ENCODE measurements at regions not wholly inside any gene's neighbourhood (a gene's known extent, or its start where the extent isn't known, plus 50 kb on each side); places are given as distances from the start of the nearest gene placed in this dataset.

GRCh38 chr4:123060039-123060770 is 137.8 kb upstream of the NUDT6 start:
- Histone ChIP-seq H3K27ac (ENCODE audit: low read depth, low read length) (no peak overlapping the region), H3K27me3 (ENCODE audit: insufficient read depth, low read length) (no peaks in the 10 kb centered on the region), H3K36me3 (ENCODE audit: insufficient read depth, low read length) (peaks cover 16% of the 10 kb centered on the region), H3K9me3 (ENCODE audit: insufficient read depth, low read depth, low read length) (no peaks in the 10 kb centered on the region), H3K4me1 (ENCODE audit: insufficient read depth, low read length) (peaks cover 4% of the 10 kb centered on the region; the same call in 1 of the 2 replicates), H3K9ac (ENCODE audit: low read depth, low read length) (no peak overlapping the region), H3K4me3 (ENCODE audit: low read length) (no peak overlapping the region)
- WGBS: 94% methylated on average over 6 of the region's 6 CpGs

- no peak overlapping the region for H3K27ac ChIP-seq (ENCODE audit: low read depth, low read length)
- no peaks in the 10 kb centered on the region for H3K9me3 ChIP-seq (ENCODE audit: insufficient read depth, low read depth, low read length)
- no peaks in the 10 kb centered on the region for H3K27me3 ChIP-seq (ENCODE audit: insufficient read depth, low read length)
- no peak overlapping the region for H3K9ac ChIP-seq (ENCODE audit: low read depth, low read length)
- 89% methylated on average over 1 of the region's 1 CpG for WGBS
- no peaks in the 10 kb centered on the region; the same call in 1 of the 2 replicates for H3K36me3 ChIP-seq (ENCODE audit: insufficient read depth, low read length)
- peaks cover 4% of the 10 kb centered on the region; the same call in 1 of the 2 replicates for H3K4me1 ChIP-seq (ENCODE audit: insufficient read depth, low read length)
- H3K4me3 ChIP-seq (ENCODE audit: low read length): no peak overlapping the region
Measured at GRCh38 chr4:123064390-123064789, 142.0 kb upstream of the NUDT6 start.

- no CpG with 5 or more reads among the region's 1 CpG for WGBS
- H3K4me3 ChIP-seq (ENCODE audit: low read length): no peak overlapping the region
- H3K36me3 ChIP-seq (ENCODE audit: insufficient read depth, low read length): no peaks in the 10 kb centered on the region
- no peaks in the 10 kb centered on the region for H3K27me3 ChIP-seq (ENCODE audit: insufficient read depth, low read length)
- H3K27ac ChIP-seq (ENCODE audit: low read depth, low read length): no peak overlapping the region
- H3K4me1 ChIP-seq (ENCODE audit: insufficient read depth, low read length): peaks cover 4% of the 10 kb centered on the region; the same call in 1 of the 2 replicates
- no peaks in the 10 kb centered on the region for H3K9me3 ChIP-seq (ENCODE audit: insufficient read depth, low read depth, low read length)
- no peak overlapping the region for H3K9ac ChIP-seq (ENCODE audit: low read depth, low read length)
Measured at GRCh38 chr4:123068081-123068480, 145.7 kb upstream of the NUDT6 start.

- no CpG with 5 or more reads among the region's 1 CpG for WGBS
- Histone ChIP-seq H3K36me3 (ENCODE audit: insufficient read depth, low read length) (no peaks in the 10 kb centered on the region), H3K27me3 (ENCODE audit: insufficient read depth, low read length) (no peaks in the 10 kb centered on the region), H3K4me3 (ENCODE audit: low read length) (no peak overlapping the region), H3K9me3 (ENCODE audit: insufficient read depth, low read depth, low read length) (no peaks in the 10 kb centered on the region), H3K9ac (ENCODE audit: low read depth, low read length) (no peak overlapping the region), H3K27ac (ENCODE audit: low read depth, low read length) (no peak overlapping the region), H3K4me1 (ENCODE audit: insufficient read depth, low read length) (no peaks in the 10 kb centered on the region)
Measured at GRCh38 chr4:123072060-123072459, 149.7 kb upstream of the NUDT6 start.

GRCh38 chr4:123073650-123074049 is 151.3 kb upstream of the NUDT6 start:
- H3K9ac ChIP-seq (ENCODE audit: low read depth, low read length): no peak overlapping the region
- WGBS: 93% methylated on average over 2 of the region's 2 CpGs
- H3K9me3 ChIP-seq (ENCODE audit: insufficient read depth, low read depth, low read length): no peaks in the 10 kb centered on the region
- no peak overlapping the region for H3K27ac ChIP-seq (ENCODE audit: low read depth, low read length)
- H3K4me3 ChIP-seq (ENCODE audit: low read length): no peak overlapping the region
- no peaks in the 10 kb centered on the region for H3K36me3 ChIP-seq (ENCODE audit: insufficient read depth, low read length)
- H3K27me3 ChIP-seq (ENCODE audit: insufficient read depth, low read length): no peaks in the 10 kb centered on the region
- no peaks in the 10 kb centered on the region for H3K4me1 ChIP-seq (ENCODE audit: insufficient read depth, low read length)

- WGBS: 100% methylated on average over 2 of the region's 2 CpGs
- Histone ChIP-seq H3K4me3 (ENCODE audit: low read length) (no peak overlapping the region), H3K36me3 (ENCODE audit: insufficient read depth, low read length) (no peaks in the 10 kb centered on the region)
Measured at GRCh38 chr4:123077330-123077729, 154.9 kb upstream of the NUDT6 start.

GRCh38 chr4:123081971-123082370 is 159.6 kb upstream of the NUDT6 start:
- Histone ChIP-seq H3K4me3 (ENCODE audit: low read length) (no peak overlapping the region), H3K9ac (ENCODE audit: low read depth, low read length) (no peak overlapping the region), H3K36me3 (ENCODE audit: insufficient read depth, low read length) (no peaks in the 10 kb centered on the region), H3K4me1 (ENCODE audit: insufficient read depth, low read length) (no peaks in the 10 kb centered on the region), H3K27ac (ENCODE audit: low read depth, low read length) (no peak overlapping the region), H3K9me3 (ENCODE audit: insufficient read depth, low read depth, low read length) (no peaks in the 10 kb centered on the region), H3K27me3 (ENCODE audit: insufficient read depth, low read length) (no peaks in the 10 kb centered on the region)
- WGBS: 98% methylated on average over 3 of the region's 3 CpGs

More at GRCh38 chr4:123077330-123077729, 154.9 kb upstream of the NUDT6 start:
- no peaks in the 10 kb centered on the region for H3K4me1 ChIP-seq (ENCODE audit: insufficient read depth, low read length)
- no peaks in the 10 kb centered on the region for H3K9me3 ChIP-seq (ENCODE audit: insufficient read depth, low read depth, low read length)
- no peak overlapping the region for H3K9ac ChIP-seq (ENCODE audit: low read depth, low read length)
- H3K27me3 ChIP-seq (ENCODE audit: insufficient read depth, low read length): no peaks in the 10 kb centered on the region
- H3K27ac ChIP-seq (ENCODE audit: low read depth, low read length): no peak overlapping the region

GRCh38 chr4:123083646-123084045 is 161.2 kb upstream of the NUDT6 start:
- WGBS: 93% methylated on average over 3 of the region's 3 CpGs
- Histone ChIP-seq H3K27ac (ENCODE audit: low read depth, low read length) (no peak overlapping the region), H3K9me3 (ENCODE audit: insufficient read depth, low read depth, low read length) (no peaks in the 10 kb centered on the region), H3K4me3 (ENCODE audit: low read length) (no peak overlapping the region), H3K27me3 (ENCODE audit: insufficient read depth, low read length) (no peaks in the 10 kb centered on the region), H3K4me1 (ENCODE audit: insufficient read depth, low read length) (no peaks in the 10 kb centered on the region), H3K36me3 (ENCODE audit: insufficient read depth, low read length) (no peaks in the 10 kb centered on the region), H3K9ac (ENCODE audit: low read depth, low read length) (no peak overlapping the region)

- Histone ChIP-seq H3K27me3 (ENCODE audit: insufficient read depth, low read length) (no peaks in the 10 kb centered on the region), H3K9me3 (ENCODE audit: insufficient read depth, low read depth, low read length) (peaks cover 5% of the 10 kb centered on the region; the same call in 1 of the 2 replicates), H3K4me3 (ENCODE audit: low read length) (no peak overlapping the region), H3K4me1 (ENCODE audit: insufficient read depth, low read length) (no peaks in the 10 kb centered on the region), H3K36me3 (ENCODE audit: insufficient read depth, low read length) (peaks cover 24% of the 10 kb centered on the region), H3K9ac (ENCODE audit: low read depth, low read length) (no peak overlapping the region), H3K27ac (ENCODE audit: low read depth, low read length) (no peak overlapping the region)
- 95% methylated on average over 4 of the region's 4 CpGs for WGBS
Measured at GRCh38 chr4:123088501-123088900, 166.1 kb upstream of the NUDT6 start.

GRCh38 chr4:123090886-123091285 is 168.5 kb upstream of the NUDT6 start:
- Histone ChIP-seq H3K9me3 (ENCODE audit: insufficient read depth, low read depth, low read length) (peaks cover 5% of the 10 kb centered on the region; the same call in 1 of the 2 replicates), H3K27me3 (ENCODE audit: insufficient read depth, low read length) (no peaks in the 10 kb centered on the region), H3K36me3 (ENCODE audit: insufficient read depth, low read length) (peaks cover 24% of the 10 kb centered on the region), H3K9ac (ENCODE audit: low read depth, low read length) (no peak overlapping the region), H3K4me3 (ENCODE audit: low read length) (no peak overlapping the region), H3K4me1 (ENCODE audit: insufficient read depth, low read length) (no peaks in the 10 kb centered on the region), H3K27ac (ENCODE audit: low read depth, low read length) (no peak overlapping the region)
- 95% methylated on average over 2 of the region's 2 CpGs for WGBS

GRCh38 chr4:123092586-123092985 is 170.2 kb upstream of the NUDT6 start:
- Histone ChIP-seq H3K4me3 (ENCODE audit: low read length) (no peak overlapping the region), H3K36me3 (ENCODE audit: insufficient read depth, low read length) (peaks cover 24% of the 10 kb centered on the region)
- WGBS: 88% methylated on average over 1 of the region's 1 CpG

More at GRCh38 chr4:123092586-123092985, 170.2 kb upstream of the NUDT6 start:
- H3K9ac ChIP-seq (ENCODE audit: low read depth, low read length): no peak overlapping the region
- H3K27me3 ChIP-seq (ENCODE audit: insufficient read depth, low read length): no peaks in the 10 kb centered on the region
- peaks cover 5% of the 10 kb centered on the region; the same call in 1 of the 2 replicates for H3K9me3 ChIP-seq (ENCODE audit: insufficient read depth, low read depth, low read length)
- no peaks in the 10 kb centered on the region for H3K4me1 ChIP-seq (ENCODE audit: insufficient read depth, low read length)
- no peak overlapping the region for H3K27ac ChIP-seq (ENCODE audit: low read depth, low read length)

Measured in HUES64 (cell line).